Endothelial cell of umbilical vein (primary cell): ENCODE measurements at regions not wholly inside any gene's neighbourhood (a gene's known extent, or its start where the extent isn't known, plus 50 kb on each side); places are given as distances from the start of the nearest gene placed in this dataset.

Source experiments
- EZH2 ChIP-seq: IDR thresholded peaks from 2 replicates; pipeline ENCODE4 v1.6.1; 2012; ENCODE audit warnings: borderline replicate concordance, low read depth, mild to moderate bottlenecking, moderate library complexity, low read length, inconsistent platforms; ENCODE audit not compliant: severe bottlenecking
- GATA2 ChIP-seq: IDR thresholded peaks from 2 replicates; pipeline ENCODE4 v1.7.0; 2011; ENCODE audit warnings: low read depth, mild to moderate bottlenecking, moderate library complexity, mixed read lengths, low read length; ENCODE audit not compliant: insufficient read length, insufficient read depth
- MYC ChIP-seq: IDR thresholded peaks from one replicate; pipeline ENCODE4 v1.6.1; 2011; ENCODE audit warnings: mild to moderate bottlenecking, low read depth, low read length
- POLR2A ChIP-seq: IDR thresholded peaks from 2 replicates; pipeline ENCODE4 v1.6.1; 2012; ENCODE audit warnings: low read depth, mild to moderate bottlenecking, control low read depth, low read length
- POLR2AphosphoS5 ChIP-seq: IDR thresholded peaks from 2 replicates; pipeline ENCODE4 v1.6.1; 2012; ENCODE audit warnings: low read depth, mild to moderate bottlenecking, control low read depth, low read length, moderate library complexity; ENCODE audit not compliant: insufficient read depth
- TF ChIP-seq, protein P1 (sequence below), 2 donors: IDR thresholded peaks; 1 replicate in 1 of 2; 2 replicates in 1 of 2; pipeline ENCODE4 v1.5.1; 2011; ENCODE audit warnings: low read length in 2 of 2, mild to moderate bottlenecking in 2 of 2, moderate library complexity in 2 of 2, control low read depth in 1 of 2, inconsistent platforms in 1 of 2, low read depth in 1 of 2; ENCODE audit not compliant: insufficient read depth in 1 of 2; ENCODE audit errors: extremely low read depth in 1 of 2
- TF ChIP-seq, protein P2 (sequence below): IDR thresholded peaks from 2 replicates; pipeline ENCODE4 v1.6.1; 2011; ENCODE audit not compliant: insufficient read depth, insufficient read length

DNA sequence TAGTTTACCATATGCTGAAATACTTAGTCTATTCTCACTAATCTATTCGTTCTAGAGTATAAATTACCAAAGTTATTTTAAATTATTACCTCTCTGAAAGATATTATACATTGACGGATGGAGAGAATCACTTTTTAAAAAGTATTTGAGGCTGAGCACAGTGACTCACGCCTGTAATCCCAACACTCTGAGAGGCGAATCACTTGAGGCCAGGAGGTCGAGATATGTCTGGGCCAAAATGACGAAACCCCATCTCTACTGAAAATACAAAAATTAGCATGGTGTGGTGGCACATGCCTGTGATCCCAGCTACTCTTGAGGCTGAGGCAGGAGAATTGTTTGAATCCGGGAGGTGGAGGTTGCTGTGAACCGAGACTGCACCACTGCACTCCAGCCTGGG is 64.0 kb upstream of the SPATA31C2 start:
- TF ChIP-seq EZH2 (no peak), POLR2AphosphoS5 (no peak), POLR2A (no peak), MYC (no peak), GATA2 (no peak)
- TF ChIP-seq, protein P1, sequence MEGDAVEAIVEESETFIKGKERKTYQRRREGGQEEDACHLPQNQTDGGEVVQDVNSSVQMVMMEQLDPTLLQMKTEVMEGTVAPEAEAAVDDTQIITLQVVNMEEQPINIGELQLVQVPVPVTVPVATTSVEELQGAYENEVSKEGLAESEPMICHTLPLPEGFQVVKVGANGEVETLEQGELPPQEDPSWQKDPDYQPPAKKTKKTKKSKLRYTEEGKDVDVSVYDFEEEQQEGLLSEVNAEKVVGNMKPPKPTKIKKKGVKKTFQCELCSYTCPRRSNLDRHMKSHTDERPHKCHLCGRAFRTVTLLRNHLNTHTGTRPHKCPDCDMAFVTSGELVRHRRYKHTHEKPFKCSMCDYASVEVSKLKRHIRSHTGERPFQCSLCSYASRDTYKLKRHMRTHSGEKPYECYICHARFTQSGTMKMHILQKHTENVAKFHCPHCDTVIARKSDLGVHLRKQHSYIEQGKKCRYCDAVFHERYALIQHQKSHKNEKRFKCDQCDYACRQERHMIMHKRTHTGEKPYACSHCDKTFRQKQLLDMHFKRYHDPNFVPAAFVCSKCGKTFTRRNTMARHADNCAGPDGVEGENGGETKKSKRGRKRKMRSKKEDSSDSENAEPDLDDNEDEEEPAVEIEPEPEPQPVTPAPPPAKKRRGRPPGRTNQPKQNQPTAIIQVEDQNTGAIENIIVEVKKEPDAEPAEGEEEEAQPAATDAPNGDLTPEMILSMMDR (IDR thresholded peaks at IDR 0.05; ENCODE audit: extremely low read depth in 1 of 2, insufficient read depth in 1 of 2, low read depth in 1 of 2, low read length in 2 of 2), result no peak
- TF ChIP-seq, protein P2, sequence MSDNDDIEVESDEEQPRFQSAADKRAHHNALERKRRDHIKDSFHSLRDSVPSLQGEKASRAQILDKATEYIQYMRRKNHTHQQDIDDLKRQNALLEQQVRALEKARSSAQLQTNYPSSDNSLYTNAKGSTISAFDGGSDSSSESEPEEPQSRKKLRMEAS, result no peak
